PC-9 (cell line): ENCODE measurements at regions not wholly inside any gene's neighbourhood (a gene's known extent, or its start where the extent isn't known, plus 50 kb on each side); places are given as distances from the start of the nearest gene placed in this dataset.
A peak's percentile ranks its signal among the peaks of the same experiment; 100 is the strongest.

ENCODE experiments used
- BruUV-seq: library from RNA; stranded (reverse); fragments of 400-500 nt; replicated peaks from 2 replicates; lab custom pipeline; 2021; lab: Mats Ljungman, UMichigan
- CTCF ChIA-PET: fragments of 300-600 bp; sonication (Branson Sonifier 250); formaldehyde crosslinking; loops from one replicate; lab custom pipeline; 2022; ENCODE audit warnings: antibody characterized with exemption; lab: Charles Lee
- POLR2A ChIA-PET: fragments of 300-600 bp; sonication (Branson Sonifier 250); formaldehyde crosslinking; loops from one replicate; lab custom pipeline; 2022; ENCODE audit warnings: antibody characterized with exemption; ENCODE audit not compliant: unreplicated experiment; lab: Charles Lee
- DNase-seq, 2 experiments: peaks; one replicate each; pipeline versions ENCODE4 v3.0.0 to v3.0.0-alpha.2; 2015 to 2022; ENCODE audit warnings: mixed read lengths in 1 of 2
- H2AFZ ChIP-seq: fragments of 200-600 bp; sonication (generic); 2 replicates; pipeline ENCODE4 v1.8.1; 2017; ENCODE audit warnings: antibody characterized with exemption
- H3F3A ChIP-seq: fragments of 200-600 bp; sonication (generic); 2 replicates; pipeline ENCODE4 v1.8.1; 2017; ENCODE audit warnings: antibody characterized with exemption, mild to moderate bottlenecking, low read depth; ENCODE audit not compliant: insufficient read depth
- H3K27ac ChIP-seq: fragments of 200-600 bp; sonication (generic); 2 replicates; pipeline ENCODE4 v1.6.1; 2016; ENCODE audit warnings: mixed run types
- H3K27me3 ChIP-seq: fragments of 200-600 bp; sonication (generic); 2 replicates; pipeline ENCODE4 v1.6.1; 2016; ENCODE audit warnings: low read depth, mixed run types; ENCODE audit not compliant: insufficient read depth
- H3K36me3 ChIP-seq: fragments of 200-600 bp; sonication (generic); 2 replicates; pipeline ENCODE4 v1.6.1; 2016; ENCODE audit warnings: low read depth, mixed run types
- H3K4me1 ChIP-seq: fragments of 200-600 bp; sonication (generic); replicated peaks from 2 replicates; pipeline ENCODE4 v1.6.1; 2016; ENCODE audit warnings: mixed run types; ENCODE audit not compliant: insufficient read depth
- H3K4me2 ChIP-seq: fragments of 200-600 bp; sonication (generic); 2 replicates; pipeline ENCODE4 v1.6.1; 2017; ENCODE audit warnings: mixed run types
- H3K4me3 ChIP-seq: fragments of 200-600 bp; sonication (generic); 2 replicates; pipeline ENCODE4 v1.6.1; 2016; ENCODE audit warnings: mixed run types
- H3K79me2 ChIP-seq: fragments of 200-600 bp; sonication (generic); 2 replicates; pipeline ENCODE4 v1.6.1; 2017; ENCODE audit warnings: low read depth, mixed run types
- H3K9me2 ChIP-seq: fragments of 200-600 bp; sonication (generic); 2 replicates; pipeline ENCODE4 v1.8.1; 2017; ENCODE audit warnings: mild to moderate bottlenecking; ENCODE audit not compliant: insufficient read depth
- H3K9me3 ChIP-seq: fragments of 200-600 bp; sonication (generic); 2 replicates; pipeline ENCODE4 v1.8.1; 2016; ENCODE audit warnings: low read depth; ENCODE audit not compliant: insufficient read depth
- H4K20me1 ChIP-seq: fragments of 200-600 bp; sonication (generic); 2 replicates; pipeline ENCODE4 v1.8.1; 2017; ENCODE audit not compliant: insufficient read depth
- CTCF ChIP-seq: fragments of 200-600 bp; sonication (generic); conservative IDR thresholded peaks from 2 replicates; pipeline ENCODE4 v1.6.1; 2017; ENCODE audit warnings: mixed run types, antibody characterized with exemption, mild to moderate bottlenecking, moderate library complexity
- EZH2 ChIP-seq: fragments of 200-600 bp; sonication (generic); IDR thresholded peaks from 2 replicates; pipeline ENCODE4 v1.8.0; 2017; ENCODE audit warnings: antibody characterized with exemption, low read depth
- intact Hi-C: fragments of 100-400 bp; cut with micrococcal nuclease; formaldehyde crosslinking; loops from one replicate; pipeline ENCODE4 v1.10.0; 2022; ENCODE audit not compliant: unreplicated experiment

- CTCF ChIA-PET: no interaction called here
- no peaks in the 10 kb centered on the region for H3K9me3 ChIP-seq
- H3K4me1 ChIP-seq: no peaks in the 10 kb centered on the region
- no peaks in the 10 kb centered on the region for H3F3A ChIP-seq
- no peaks in the 10 kb centered on the region for H3K36me3 ChIP-seq
- no peaks in the 10 kb centered on the region for H4K20me1 ChIP-seq
- POLR2A ChIA-PET: no interaction called here
- intact Hi-C loops: no loop called here
- no peak overlapping the region for H3K4me3 ChIP-seq
- TF ChIP-seq EZH2: no peak
- no peak for TF ChIP-seq CTCF
- no peaks in the 10 kb centered on the region for H3K27me3 ChIP-seq
- no peaks in the 10 kb centered on the region for H3K9me2 ChIP-seq
- no TSS peak for BruUV-seq
- no peaks in the 10 kb centered on the region for H3K79me2 ChIP-seq
- no peak overlapping the region for H2AFZ ChIP-seq
- DNase-seq: no peak
- no peak overlapping the region for H3K27ac ChIP-seq
- no peak overlapping the region for H3K4me2 ChIP-seq
Measured at GRCh38 chr18:41724195-41724594, 230.8 kb upstream of the PIK3C3 start.

GRCh38 chr18:41721103-41721790 lies 233.8 kb upstream of the PIK3C3 start:
- Histone ChIP-seq H3F3A (no peaks in the 10 kb centered on the region), H3K4me2 (no peak overlapping the region), H3K36me3 (no peaks in the 10 kb centered on the region), H3K9me2 (no peaks in the 10 kb centered on the region), H3K27ac (no peak overlapping the region), H3K79me2 (no peaks in the 10 kb centered on the region), H3K4me1 (no peaks in the 10 kb centered on the region), H2AFZ (0 out of 2 replicates have a peak overlapping the region, but pooled peaks have one; percentile 8), H3K9me3 (no peaks in the 10 kb centered on the region), H3K27me3 (no peaks in the 10 kb centered on the region), H3K4me3 (no peak overlapping the region), H4K20me1 (no peaks in the 10 kb centered on the region)
- BruUV-seq: no TSS peak
- no peak for TF ChIP-seq EZH2
- no peak for DNase-seq
- ChIA-PET POLR2A (no interaction called here), CTCF (no interaction called here)
- intact Hi-C loops: no loop called here

- no TSS peak for BruUV-seq
- intact Hi-C loops: no loop called here
- Histone ChIP-seq H3K9me2 (no peaks in the 10 kb centered on the region), H3K9me3 (no peaks in the 10 kb centered on the region), H3K4me2 (no peak overlapping the region), H3K79me2 (no peaks in the 10 kb centered on the region), H3K4me3 (no peak overlapping the region), H4K20me1 (no peaks in the 10 kb centered on the region), H3K36me3 (no peaks in the 10 kb centered on the region), H3K27ac (no peak overlapping the region), H3F3A (no peaks in the 10 kb centered on the region), H2AFZ (no peak overlapping the region), H3K4me1 (no peaks in the 10 kb centered on the region), H3K27me3 (no peaks in the 10 kb centered on the region)
- DNase-seq: no peak
- CTCF ChIA-PET: no interaction called here
- TF ChIP-seq CTCF (no peak), EZH2 (no peak)
- POLR2A ChIA-PET: no interaction called here
Measured at GRCh38 chr18:41720226-41720625, 234.8 kb upstream of the PIK3C3 start.

GRCh38 chr18:41719808-41720207 lies 235.2 kb upstream of the PIK3C3 start:
- no peaks in the 10 kb centered on the region for H3K36me3 ChIP-seq
- no peak overlapping the region for H3K4me3 ChIP-seq
- no peaks in the 10 kb centered on the region for H3K9me2 ChIP-seq
- no peak overlapping the region for H3K4me2 ChIP-seq
- H3K4me1 ChIP-seq: no peaks in the 10 kb centered on the region
- H3K9me3 ChIP-seq: no peaks in the 10 kb centered on the region
- ChIA-PET CTCF (no interaction called here), POLR2A (no interaction called here)
- H4K20me1 ChIP-seq: no peaks in the 10 kb centered on the region
- H3K27me3 ChIP-seq: no peaks in the 10 kb centered on the region
- H3K27ac ChIP-seq: no peak overlapping the region
- no peak overlapping the region for H2AFZ ChIP-seq
- DNase-seq: no peak
- no peaks in the 10 kb centered on the region for H3K79me2 ChIP-seq
- BruUV-seq: no TSS peak
- no peak for TF ChIP-seq EZH2
- no peak for TF ChIP-seq CTCF
- no peaks in the 10 kb centered on the region for H3F3A ChIP-seq
- intact Hi-C loops: no loop called here
